ENCODE measurements at regions not wholly inside any gene's neighbourhood (a gene's known extent, or its start where the extent isn't known, plus 50 kb on each side); places are given as distances from the start of the nearest gene placed in this dataset.

- Histone ChIP-seq H4K20me1 (replicated peaks; ENCODE audit: insufficient read depth) (no peaks in the 10 kb centered on the region), H3F3A (replicated peaks; ENCODE audit: low read depth) (no peaks in the 10 kb centered on the region), H3K36me3 (ENCODE audit: insufficient read depth) (0 out of 2 replicates have a peak, but pooled peaks cover 8% of the 10 kb centered on the region), H3K79me2 (replicated peaks; ENCODE audit: insufficient read depth) (no peaks in the 10 kb centered on the region), H3K4me3 (no peak overlapping the region), H3K4me1 (ENCODE audit: insufficient read depth) (no peaks in the 10 kb centered on the region), H2AFZ (no peak overlapping the region), H3K27me3 (ENCODE audit: insufficient read depth) (no peaks in the 10 kb centered on the region), H3K27ac (ENCODE audit: low read depth) (no peak overlapping the region), H3K9me2 (ENCODE audit: insufficient read depth) (0 out of 2 replicates have a peak, but pooled peaks cover 8% of the 10 kb centered on the region), H3K4me2 (no peak overlapping the region)
- H3K4me1 Mint-ChIP-seq: no peaks in the 10 kb centered on the region; the same call in 2 of the 3 replicates
- H3K27me3 Mint-ChIP-seq (ENCODE audit: insufficient read depth, low read depth, poor library complexity): no peaks in the 10 kb centered on the region
- ATAC-seq (no peak), DNase-seq (ENCODE audit: low spot score) (no peak)
- peaks cover 51% of the 10 kb centered on the region for H3K9me3 Mint-ChIP-seq
- TF ChIP-seq EZH2phosphoT487 (IDR thresholded peaks at IDR 0.05; ENCODE audit: unreplicated experiment) (no peak), REST (IDR thresholded peaks at IDR 0.05; ENCODE audit: unreplicated experiment) (no peak), ZNF331 (CRISPR knock-in tag; IDR thresholded peaks at IDR 0.05; ENCODE audit: low read depth) (no peak), JUNB (IDR thresholded peaks at IDR 0.05; ENCODE audit: unreplicated experiment) (no peak), POLR2AphosphoS5 (IDR thresholded peaks at IDR 0.05; ENCODE audit: low read depth) (no peak), EZH2 (IDR thresholded peaks at IDR 0.05; ENCODE audit: low read depth, unreplicated experiment) (no peak), ZNF462 (CRISPR knock-in tag; IDR thresholded peaks at IDR 0.05) (no peak), STAT1 (IDR thresholded peaks at IDR 0.05; ENCODE audit: unreplicated experiment) (no peak), CTCF (conservative IDR thresholded peaks at IDR 0.05; ENCODE audit: low read depth in 2 of 2) (no peak), NANOG (IDR thresholded peaks at IDR 0.05; ENCODE audit: borderline replicate concordance) (no peak), ZNF114 (CRISPR knock-in tag; IDR thresholded peaks at IDR 0.05) (no peak), CREB1 (CRISPR knock-in tag; IDR thresholded peaks at IDR 0.05; ENCODE audit: low read depth) (no peak)
- TF ChIP-seq, protein P1, sequence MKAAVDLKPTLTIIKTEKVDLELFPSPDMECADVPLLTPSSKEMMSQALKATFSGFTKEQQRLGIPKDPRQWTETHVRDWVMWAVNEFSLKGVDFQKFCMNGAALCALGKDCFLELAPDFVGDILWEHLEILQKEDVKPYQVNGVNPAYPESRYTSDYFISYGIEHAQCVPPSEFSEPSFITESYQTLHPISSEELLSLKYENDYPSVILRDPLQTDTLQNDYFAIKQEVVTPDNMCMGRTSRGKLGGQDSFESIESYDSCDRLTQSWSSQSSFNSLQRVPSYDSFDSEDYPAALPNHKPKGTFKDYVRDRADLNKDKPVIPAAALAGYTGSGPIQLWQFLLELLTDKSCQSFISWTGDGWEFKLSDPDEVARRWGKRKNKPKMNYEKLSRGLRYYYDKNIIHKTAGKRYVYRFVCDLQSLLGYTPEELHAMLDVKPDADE (IDR thresholded peaks at IDR 0.05): no peak
- no peak overlapping the region for H3K27ac Mint-ChIP-seq
- H3K4me3 Mint-ChIP-seq: no peak overlapping the region
- H3K36me3 Mint-ChIP-seq (ENCODE audit: low read depth): peaks cover 31% of the 10 kb centered on the region
Observed at GRCh38 chr21:27519361-27519760, 552.5 kb upstream of the ADAMTS5 start.

Data from GM23338 (cell line).